ENCODE measurements at regions not wholly inside any gene's neighbourhood (a gene's known extent, or its start where the extent isn't known, plus 50 kb on each side); places are given as distances from the start of the nearest gene placed in this dataset.

- TF ChIP-seq, protein P1, sequence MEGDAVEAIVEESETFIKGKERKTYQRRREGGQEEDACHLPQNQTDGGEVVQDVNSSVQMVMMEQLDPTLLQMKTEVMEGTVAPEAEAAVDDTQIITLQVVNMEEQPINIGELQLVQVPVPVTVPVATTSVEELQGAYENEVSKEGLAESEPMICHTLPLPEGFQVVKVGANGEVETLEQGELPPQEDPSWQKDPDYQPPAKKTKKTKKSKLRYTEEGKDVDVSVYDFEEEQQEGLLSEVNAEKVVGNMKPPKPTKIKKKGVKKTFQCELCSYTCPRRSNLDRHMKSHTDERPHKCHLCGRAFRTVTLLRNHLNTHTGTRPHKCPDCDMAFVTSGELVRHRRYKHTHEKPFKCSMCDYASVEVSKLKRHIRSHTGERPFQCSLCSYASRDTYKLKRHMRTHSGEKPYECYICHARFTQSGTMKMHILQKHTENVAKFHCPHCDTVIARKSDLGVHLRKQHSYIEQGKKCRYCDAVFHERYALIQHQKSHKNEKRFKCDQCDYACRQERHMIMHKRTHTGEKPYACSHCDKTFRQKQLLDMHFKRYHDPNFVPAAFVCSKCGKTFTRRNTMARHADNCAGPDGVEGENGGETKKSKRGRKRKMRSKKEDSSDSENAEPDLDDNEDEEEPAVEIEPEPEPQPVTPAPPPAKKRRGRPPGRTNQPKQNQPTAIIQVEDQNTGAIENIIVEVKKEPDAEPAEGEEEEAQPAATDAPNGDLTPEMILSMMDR (IDR thresholded peaks at IDR 0.05), result no peak
- no peak for TF ChIP-seq POLR2A (IDR thresholded peaks at IDR 0.05)
Observed at GRCh38 chr14:62158779-62159178, 396.6 kb downstream of the SNAPC1 start.

Measured in body of pancreas (tissue), 4 donors.